HEK293 (cell line): ENCODE measurements at regions not wholly inside any gene's neighbourhood (a gene's known extent, or its start where the extent isn't known, plus 50 kb on each side); places are given as distances from the start of the nearest gene placed in this dataset.

Source experiments
- CTCF ChIA-PET: fragments of 350-600 bp; formaldehyde crosslinking; extraction: SDS; loops from one replicate; lab custom pipeline; 2021; ENCODE audit warnings: antibody characterized with exemption; lab: Yijun Ruan, JAX
- POLR2A ChIA-PET: fragments of 300-600 bp; formaldehyde crosslinking; extraction: SDS; loops from one replicate; lab custom pipeline; 2020; ENCODE audit warnings: antibody characterized with exemption, inconsistent platforms; lab: Yijun Ruan, JAX
- H3K27ac ChIP-seq: fragments of 200-500 bp; sonication (Bioruptor generic); 2 replicates; pipeline ENCODE4 v1.5.1; 2014; ENCODE audit warnings: low read depth, low read length, control low read depth, inconsistent platforms; ENCODE audit errors: extremely low read depth
- H3K36me3 ChIP-seq, 2 experiments: fragments of 200-500 bp in 1 of 2; sonication (Bioruptor generic) in 1 of 2; 1 replicate in 1 of 2; 2 replicates in 1 of 2; pipeline ENCODE4 v1.5.1; 2014 to 2017; ENCODE audit warnings: inconsistent platforms in 2 of 2, low read length in 2 of 2; ENCODE audit not compliant: control insufficient read depth in 2 of 2, insufficient read depth in 1 of 2
- H3K4me1 ChIP-seq: fragments of 200-500 bp; sonication (Bioruptor generic); 2 replicates; pipeline ENCODE4 v1.5.1; 2014; ENCODE audit warnings: mild to moderate bottlenecking, low read length, inconsistent platforms; ENCODE audit not compliant: control insufficient read depth, insufficient read depth
- H3K4me3 ChIP-seq: 2 replicates; pipeline ENCODE4 v1.5.1; 2011; ENCODE audit warnings: low read depth, mild to moderate bottlenecking, control low read depth, low read length, moderate library complexity
- H3K9me3 ChIP-seq: fragments of 200-500 bp; sonication (Bioruptor generic); 2 replicates; pipeline ENCODE4 v1.5.1; 2014; ENCODE audit warnings: low read depth, low read length, inconsistent platforms; ENCODE audit not compliant: control insufficient read depth, insufficient read depth
- CTCF ChIP-seq: fragments of 450-650 bp; formaldehyde crosslinking; IDR thresholded peaks from 2 replicates; pipeline ENCODE4 v1.5.1; 2016; ENCODE audit warnings: missing biosample characterization, missing genetic modification characterization
- HOXD13 ChIP-seq: sonication (generic); formaldehyde crosslinking; IDR thresholded peaks from 2 replicates; pipeline ENCODE4 v1.8.0; 2022; ENCODE audit warnings: missing genetic modification reagents, borderline replicate concordance
- ZNF19 ChIP-seq: fragments of 450-650 bp; formaldehyde crosslinking; IDR thresholded peaks from 2 replicates; pipeline ENCODE4; 2016; ENCODE audit warnings: missing biosample characterization, missing genetic modification characterization, low read depth
- ZNF211 ChIP-seq: fragments of 450-650 bp; formaldehyde crosslinking; IDR thresholded peaks from 2 replicates; pipeline ENCODE4 v1.5.1; 2016; ENCODE audit warnings: low read depth, missing biosample characterization, missing genetic modification characterization
- ZNF24 ChIP-seq: fragments of 450-650 bp; formaldehyde crosslinking; IDR thresholded peaks from 2 replicates; pipeline ENCODE4 v1.5.1; 2016; ENCODE audit warnings: missing biosample characterization, missing genetic modification characterization
- ZNF266 ChIP-seq: fragments of 450-650 bp; formaldehyde crosslinking; IDR thresholded peaks from 2 replicates; pipeline ENCODE4 v1.5.1; 2016; ENCODE audit warnings: missing biosample characterization, missing genetic modification characterization, low read depth
- ZNF394 ChIP-seq: fragments of 450-650 bp; formaldehyde crosslinking; IDR thresholded peaks from 2 replicates; pipeline ENCODE4 v1.5.1; 2016; ENCODE audit warnings: missing biosample characterization, missing genetic modification characterization, mild to moderate bottlenecking, moderate library complexity, borderline replicate concordance
- ZNF510 ChIP-seq: fragments of 450-650 bp; formaldehyde crosslinking; IDR thresholded peaks from 2 replicates; pipeline ENCODE4 v1.5.1; 2018; ENCODE audit warnings: mild to moderate bottlenecking, missing genetic modification characterization, missing biosample characterization; ENCODE audit not compliant: insufficient replicate concordance
- ZNF513 ChIP-seq: fragments of 450-650 bp; IDR thresholded peaks from 2 replicates; pipeline ENCODE4 v1.5.1; 2018; ENCODE audit warnings: missing biosample characterization, missing genetic modification characterization
- ZNF530 ChIP-seq: fragments of 450-650 bp; formaldehyde crosslinking; IDR thresholded peaks from 2 replicates; pipeline ENCODE4 v1.5.1; 2016; ENCODE audit warnings: low read depth, missing biosample characterization, missing genetic modification characterization
- ZNF560 ChIP-seq: fragments of 450-650 bp; formaldehyde crosslinking; IDR thresholded peaks from 2 replicates; pipeline ENCODE4 v1.5.1; 2017; ENCODE audit warnings: missing biosample characterization, missing genetic modification characterization, borderline replicate concordance
- ZNF571 ChIP-seq: fragments of 450-650 bp; formaldehyde crosslinking; IDR thresholded peaks from 2 replicates; pipeline ENCODE4 v1.5.0; 2017; ENCODE audit warnings: missing biosample characterization, missing genetic modification characterization
- ZNF626 ChIP-seq: fragments of 450-650 bp; sonication (Bioruptor Pico); formaldehyde crosslinking; IDR thresholded peaks from 2 replicates; pipeline ENCODE4 v1.5.1; 2018; ENCODE audit warnings: missing biosample characterization, missing genetic modification characterization, inconsistent platforms
- ZNF701 ChIP-seq: fragments of 450-650 bp; formaldehyde crosslinking; IDR thresholded peaks from 2 replicates; pipeline ENCODE4 v1.5.1; 2016; ENCODE audit warnings: missing biosample characterization, missing genetic modification characterization
- ZNF777 ChIP-seq: fragments of 450-650 bp; formaldehyde crosslinking; IDR thresholded peaks from 2 replicates; pipeline ENCODE4 v1.5.1; 2017; ENCODE audit warnings: missing biosample characterization, missing genetic modification characterization, borderline replicate concordance
- ZNF791 ChIP-seq: fragments of 450-650 bp; formaldehyde crosslinking; IDR thresholded peaks from 2 replicates; pipeline ENCODE4 v1.5.1; 2016; ENCODE audit warnings: missing biosample characterization, missing genetic modification characterization
- ZSCAN5A ChIP-seq: fragments of 450-650 bp; formaldehyde crosslinking; IDR thresholded peaks from 2 replicates; pipeline ENCODE4 v1.5.1; 2016; ENCODE audit warnings: missing biosample characterization, missing genetic modification characterization
- TF ChIP-seq, protein P1 (sequence below): fragments of 450-650 bp; formaldehyde crosslinking; IDR thresholded peaks from 2 replicates; pipeline ENCODE4; 2016; ENCODE audit warnings: missing biosample characterization, missing genetic modification characterization
- TF ChIP-seq, protein P2 (sequence below): fragments of 450-650 bp; formaldehyde crosslinking; IDR thresholded peaks from 2 replicates; pipeline ENCODE4 v1.5.1; 2016; ENCODE audit warnings: missing biosample characterization, missing genetic modification characterization
- TF ChIP-seq, protein P3 (sequence below): fragments of 450-650 bp; formaldehyde crosslinking; IDR thresholded peaks from 2 replicates; pipeline ENCODE4 v1.5.1; 2017; ENCODE audit warnings: missing biosample characterization, missing genetic modification characterization
- TF ChIP-seq, protein P4 (sequence below): fragments of 450-650 bp; formaldehyde crosslinking; IDR thresholded peaks from 2 replicates; pipeline ENCODE4 v1.5.1; 2016; ENCODE audit warnings: missing biosample characterization, missing genetic modification characterization, borderline replicate concordance

GRCh38 chr10:20674926-20675325 lies 222.2 kb downstream of the NEBL start:
- H3K9me3 ChIP-seq: no peaks in the 10 kb centered on the region
- no peaks in the 10 kb centered on the region for H3K36me3 ChIP-seq
- TF ChIP-seq ZNF513 (tag by site-specific recombination) (no peak), ZNF791 (no peak), ZNF211 (no peak), ZNF530 (no peak), ZSCAN5A (tag by site-specific recombination) (no peak), ZNF777 (tag by site-specific recombination) (no peak), ZNF626 (tag by site-specific recombination) (no peak), ZNF701 (tag by site-specific recombination) (no peak), CTCF (tag by site-specific recombination) (no peak), ZNF394 (tag by site-specific recombination) (no peak), ZNF24 (tag by site-specific recombination) (no peak)
- TF ChIP-seq, protein P1, sequence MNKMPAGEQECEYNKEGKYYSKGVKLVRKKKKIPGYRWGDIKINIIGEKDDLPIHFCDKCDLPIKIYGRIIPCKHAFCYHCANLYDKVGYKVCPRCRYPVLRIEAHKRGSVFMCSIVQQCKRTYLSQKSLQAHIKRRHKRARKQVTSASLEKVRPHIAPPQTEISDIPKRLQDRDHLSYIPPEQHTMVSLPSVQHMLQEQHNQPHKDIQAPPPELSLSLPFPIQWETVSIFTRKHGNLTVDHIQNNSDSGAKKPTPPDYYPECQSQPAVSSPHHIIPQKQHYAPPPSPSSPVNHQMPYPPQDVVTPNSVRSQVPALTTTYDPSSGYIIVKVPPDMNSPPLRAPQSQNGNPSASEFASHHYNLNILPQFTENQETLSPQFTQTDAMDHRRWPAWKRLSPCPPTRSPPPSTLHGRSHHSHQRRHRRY (tag by site-specific recombination): no peak
- TF ChIP-seq, protein P2, sequence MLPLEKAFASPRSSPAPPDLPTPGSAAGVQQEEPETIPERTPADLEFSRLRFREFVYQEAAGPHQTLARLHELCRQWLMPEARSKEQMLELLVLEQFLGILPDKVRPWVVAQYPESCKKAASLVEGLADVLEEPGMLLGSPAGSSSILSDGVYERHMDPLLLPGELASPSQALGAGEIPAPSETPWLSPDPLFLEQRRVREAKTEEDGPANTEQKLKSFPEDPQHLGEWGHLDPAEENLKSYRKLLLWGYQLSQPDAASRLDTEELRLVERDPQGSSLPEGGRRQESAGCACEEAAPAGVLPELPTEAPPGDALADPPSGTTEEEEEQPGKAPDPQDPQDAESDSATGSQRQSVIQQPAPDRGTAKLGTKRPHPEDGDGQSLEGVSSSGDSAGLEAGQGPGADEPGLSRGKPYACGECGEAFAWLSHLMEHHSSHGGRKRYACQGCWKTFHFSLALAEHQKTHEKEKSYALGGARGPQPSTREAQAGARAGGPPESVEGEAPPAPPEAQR (tag by site-specific recombination): no peak
- TF ChIP-seq, all 188 proteins: peak for 0
- Histone ChIP-seq H3K4me3 (no peak overlapping the region), H3K27ac (no peak overlapping the region), H3K4me1 (no peaks in the 10 kb centered on the region)
- ChIA-PET POLR2A (no interaction called here), CTCF (no interaction called here)

GRCh38 chr10:20673175-20673574 lies 223.9 kb downstream of the NEBL start:
- Histone ChIP-seq H3K4me3 (no peak overlapping the region), H3K36me3 (no peaks in the 10 kb centered on the region), H3K27ac (no peak overlapping the region), H3K9me3 (no peaks in the 10 kb centered on the region), H3K4me1 (no peaks in the 10 kb centered on the region)
- ChIA-PET POLR2A (no interaction called here), CTCF (no interaction called here)
- TF ChIP-seq, protein P3, sequence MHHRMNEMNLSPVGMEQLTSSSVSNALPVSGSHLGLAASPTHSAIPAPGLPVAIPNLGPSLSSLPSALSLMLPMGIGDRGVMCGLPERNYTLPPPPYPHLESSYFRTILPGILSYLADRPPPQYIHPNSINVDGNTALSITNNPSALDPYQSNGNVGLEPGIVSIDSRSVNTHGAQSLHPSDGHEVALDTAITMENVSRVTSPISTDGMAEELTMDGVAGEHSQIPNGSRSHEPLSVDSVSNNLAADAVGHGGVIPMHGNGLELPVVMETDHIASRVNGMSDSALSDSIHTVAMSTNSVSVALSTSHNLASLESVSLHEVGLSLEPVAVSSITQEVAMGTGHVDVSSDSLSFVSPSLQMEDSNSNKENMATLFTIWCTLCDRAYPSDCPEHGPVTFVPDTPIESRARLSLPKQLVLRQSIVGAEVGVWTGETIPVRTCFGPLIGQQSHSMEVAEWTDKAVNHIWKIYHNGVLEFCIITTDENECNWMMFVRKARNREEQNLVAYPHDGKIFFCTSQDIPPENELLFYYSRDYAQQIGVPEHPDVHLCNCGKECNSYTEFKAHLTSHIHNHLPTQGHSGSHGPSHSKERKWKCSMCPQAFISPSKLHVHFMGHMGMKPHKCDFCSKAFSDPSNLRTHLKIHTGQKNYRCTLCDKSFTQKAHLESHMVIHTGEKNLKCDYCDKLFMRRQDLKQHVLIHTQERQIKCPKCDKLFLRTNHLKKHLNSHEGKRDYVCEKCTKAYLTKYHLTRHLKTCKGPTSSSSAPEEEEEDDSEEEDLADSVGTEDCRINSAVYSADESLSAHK: no peak
- TF ChIP-seq HOXD13 (no peak), CTCF (tag by site-specific recombination) (no peak), ZNF560 (no peak), ZNF791 (no peak), ZNF510 (tag by site-specific recombination) (no peak), ZNF266 (tag by site-specific recombination) (no peak), ZNF571 (no peak), ZNF19 (tag by site-specific recombination) (no peak)
- TF ChIP-seq, protein P4, sequence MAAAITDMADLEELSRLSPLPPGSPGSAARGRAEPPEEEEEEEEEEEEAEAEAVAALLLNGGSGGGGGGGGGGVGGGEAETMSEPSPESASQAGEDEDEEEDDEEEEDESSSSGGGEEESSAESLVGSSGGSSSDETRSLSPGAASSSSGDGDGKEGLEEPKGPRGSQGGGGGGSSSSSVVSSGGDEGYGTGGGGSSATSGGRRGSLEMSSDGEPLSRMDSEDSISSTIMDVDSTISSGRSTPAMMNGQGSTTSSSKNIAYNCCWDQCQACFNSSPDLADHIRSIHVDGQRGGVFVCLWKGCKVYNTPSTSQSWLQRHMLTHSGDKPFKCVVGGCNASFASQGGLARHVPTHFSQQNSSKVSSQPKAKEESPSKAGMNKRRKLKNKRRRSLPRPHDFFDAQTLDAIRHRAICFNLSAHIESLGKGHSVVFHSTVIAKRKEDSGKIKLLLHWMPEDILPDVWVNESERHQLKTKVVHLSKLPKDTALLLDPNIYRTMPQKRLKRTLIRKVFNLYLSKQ (tag by site-specific recombination): no peak
